Cerebellar cortex (tissue), 1 donor: ENCODE measurements at regions not wholly inside any gene's neighbourhood (a gene's known extent, or its start where the extent isn't known, plus 50 kb on each side); places are given as distances from the start of the nearest gene placed in this dataset.
"Not testable (repeated sequence)": the region's sequence is repeated elsewhere in the genome, so short reads cannot be mapped to it uniquely, and the experiment has no call there.

Source experiments
- DNase-seq: peaks from one replicate; pipeline ENCODE4 v3.0.0-alpha.2; 2015; ENCODE audit warnings: low spot score

DNA sequence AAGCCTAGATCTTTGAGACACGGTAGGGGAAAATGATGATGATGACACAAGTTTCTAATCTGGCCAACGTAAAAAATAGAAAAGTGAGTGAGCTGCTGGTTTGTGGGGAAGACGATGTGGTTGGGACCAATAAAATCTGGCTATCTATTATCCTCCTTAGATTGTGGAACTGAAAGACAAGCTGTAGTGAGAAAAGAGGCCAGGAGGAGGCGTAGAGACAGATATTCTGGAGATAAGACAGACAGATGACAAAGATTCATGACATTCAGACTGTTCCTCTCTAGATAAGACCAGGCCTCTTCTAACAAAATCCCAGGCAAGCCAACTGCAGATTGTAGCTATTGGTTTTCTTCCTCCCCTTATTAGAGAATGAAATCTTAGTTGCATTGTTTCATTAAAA, 376.3 kb upstream of the UBE2E3 start:
- no peak for DNase-seq

DNA sequence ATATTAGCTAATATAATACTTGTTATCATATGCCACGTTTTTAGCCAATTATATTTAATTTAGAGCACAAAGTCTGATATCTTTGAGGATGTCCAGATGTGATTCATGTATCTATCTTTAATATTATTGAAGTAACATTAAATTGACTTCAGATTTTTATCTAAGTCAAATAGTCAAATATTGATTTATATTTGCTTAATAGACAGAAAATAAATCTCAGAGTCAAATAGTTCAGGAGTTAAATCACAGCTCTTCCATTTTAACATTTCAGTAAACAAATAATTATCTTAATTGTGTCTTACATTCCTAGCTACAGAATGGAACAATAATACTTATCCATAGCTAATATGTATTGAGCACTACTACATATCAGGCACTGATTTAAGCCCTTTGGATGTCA, 379.4 kb upstream of the UBE2E3 start:
- no peak for DNase-seq

DNA sequence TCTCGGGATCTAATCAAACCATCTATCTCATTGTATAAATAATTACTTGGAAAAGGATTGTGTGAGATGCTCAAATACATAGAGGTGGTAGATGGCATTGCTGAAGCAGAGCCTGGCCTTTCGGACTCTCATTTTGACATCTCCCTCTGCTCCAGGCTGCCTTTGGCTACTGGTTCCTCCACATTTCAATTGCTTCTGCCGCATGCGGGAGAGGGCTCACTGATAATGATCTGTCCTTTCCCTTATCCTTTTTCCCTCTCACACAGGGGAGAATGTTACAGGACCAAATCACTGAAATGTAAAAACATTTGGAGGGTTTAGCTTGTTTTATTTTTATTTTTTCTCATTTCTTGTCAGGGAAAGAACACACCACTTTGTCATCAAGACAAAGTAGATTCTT, 380.6 kb upstream of the UBE2E3 start:
- no peak for DNase-seq

DNA sequence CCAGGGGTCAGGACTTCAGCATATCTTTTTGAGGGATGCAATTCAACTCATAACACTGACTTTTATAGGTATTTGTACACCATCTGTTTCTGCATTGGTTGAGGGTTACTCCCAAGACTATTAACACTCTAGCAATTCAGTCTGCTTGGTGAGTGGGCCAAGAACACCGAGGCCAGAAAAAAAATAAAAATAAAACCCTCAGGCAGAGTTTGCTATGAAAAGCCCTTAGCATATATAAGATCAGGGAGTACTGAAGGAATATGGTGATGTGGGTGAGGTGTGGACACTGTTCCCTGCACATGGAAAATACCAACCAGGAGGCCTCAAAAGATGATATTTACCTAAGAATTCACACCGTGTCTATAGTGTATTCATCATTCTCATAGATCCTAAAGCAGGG, 383.2 kb upstream of the UBE2E3 start:
- DNase-seq, result no peak

DNA sequence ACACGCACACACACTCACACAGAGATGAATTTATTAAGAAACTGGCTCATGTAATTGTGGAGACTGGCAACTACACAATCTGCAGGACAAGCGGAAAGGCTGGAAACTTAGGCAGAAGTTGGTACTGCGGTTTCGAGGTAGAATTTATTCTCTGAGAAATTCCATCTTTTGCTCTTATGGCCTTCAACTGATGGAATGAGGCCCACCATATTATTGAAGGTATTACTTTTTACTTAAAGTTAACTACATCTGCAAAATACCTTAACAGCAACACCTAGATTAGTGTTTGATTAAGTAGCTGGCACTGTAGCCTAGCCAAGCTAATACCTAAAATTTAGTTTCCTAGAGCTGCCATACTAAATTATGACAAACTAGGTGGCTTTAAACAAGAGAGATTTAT, 384.0 kb upstream of the UBE2E3 start:
- DNase-seq, result no peak

DNA sequence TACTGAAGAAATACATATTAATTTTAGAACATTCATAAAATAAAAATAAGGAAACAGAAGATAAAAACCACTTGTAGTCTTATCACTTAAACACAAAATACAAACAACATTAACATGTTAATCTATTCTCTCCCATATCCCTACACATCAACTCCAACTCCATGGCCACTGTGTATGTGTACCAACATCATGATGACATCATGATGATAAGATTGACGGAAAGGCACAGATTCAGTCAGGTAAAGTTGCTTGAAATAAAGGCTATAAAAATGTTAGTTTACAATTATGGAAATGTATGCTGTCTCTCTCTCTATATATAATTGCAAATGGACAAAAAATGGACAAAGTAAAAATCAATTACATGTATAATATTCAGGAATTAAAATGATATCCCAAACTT, 388.5 kb upstream of the UBE2E3 start:
- DNase-seq, result no peak

DNA sequence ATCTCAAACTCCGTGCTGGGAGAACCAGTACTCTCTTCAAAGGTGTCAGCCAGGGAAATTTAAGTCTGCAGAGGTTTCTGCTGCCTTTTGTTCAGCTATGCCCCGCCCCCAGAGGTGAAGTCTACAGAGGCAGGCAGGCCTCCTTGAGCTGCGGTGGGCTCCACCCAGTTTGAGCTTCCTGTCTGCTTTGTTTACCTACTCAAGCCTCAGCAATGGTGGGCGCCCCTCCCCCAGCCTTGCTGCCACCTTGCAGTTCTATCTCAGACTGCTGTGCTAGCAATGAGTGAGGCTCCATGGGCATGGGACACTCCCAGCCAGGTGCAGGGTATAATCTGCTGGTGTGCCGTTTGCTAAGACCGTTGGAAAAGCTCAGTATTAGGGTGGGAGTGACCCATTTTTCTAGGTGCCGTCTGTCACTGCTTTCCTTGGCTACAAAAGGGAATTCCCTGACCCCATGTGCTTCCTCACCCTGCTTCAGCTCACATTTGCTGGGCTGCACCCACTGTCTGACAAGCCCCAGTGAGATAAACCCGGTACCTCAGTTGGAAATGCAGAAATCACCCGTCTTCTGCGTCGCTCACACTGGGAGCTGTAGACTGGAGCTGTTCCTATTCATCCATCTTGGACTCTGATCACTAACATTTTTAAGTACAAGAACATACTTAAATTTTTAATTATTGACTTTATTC, 389.2 kb upstream of the UBE2E3 start:
- DNase-seq, result not testable (repeated sequence)

DNA sequence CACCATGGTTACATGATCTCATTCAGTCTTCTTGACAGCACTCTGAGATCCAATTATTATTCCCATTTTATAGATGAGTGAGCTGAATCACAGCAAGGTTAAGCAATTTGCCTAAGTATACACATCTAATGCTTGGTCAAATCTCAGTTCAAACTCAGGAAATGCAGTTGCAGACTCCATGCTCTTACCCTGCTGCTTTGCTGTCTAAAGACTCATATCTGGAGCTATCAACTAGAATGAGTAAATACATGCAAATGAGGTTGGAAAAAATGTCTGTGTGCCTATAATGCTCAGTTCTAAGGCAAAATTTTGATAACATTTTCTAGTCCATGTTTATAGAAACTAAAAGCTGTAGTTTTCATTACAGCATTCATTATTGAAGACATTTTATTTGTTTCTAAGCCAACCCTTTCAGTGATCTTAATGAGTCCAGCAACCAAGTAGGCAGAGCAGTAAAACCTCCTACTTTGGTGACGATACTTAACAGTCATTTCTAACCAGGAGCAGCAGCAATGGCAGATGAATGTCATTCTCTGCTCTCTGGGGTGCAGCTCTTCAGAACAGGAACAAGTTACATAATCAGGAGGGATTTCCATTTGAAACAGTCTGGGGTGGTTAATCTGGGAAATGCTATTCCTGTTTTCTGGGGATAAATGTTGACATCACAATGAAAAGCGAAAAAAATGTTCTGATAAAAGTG, 396.8 kb upstream of the UBE2E3 start:
- peak; percentile 15 for DNase-seq

DNA sequence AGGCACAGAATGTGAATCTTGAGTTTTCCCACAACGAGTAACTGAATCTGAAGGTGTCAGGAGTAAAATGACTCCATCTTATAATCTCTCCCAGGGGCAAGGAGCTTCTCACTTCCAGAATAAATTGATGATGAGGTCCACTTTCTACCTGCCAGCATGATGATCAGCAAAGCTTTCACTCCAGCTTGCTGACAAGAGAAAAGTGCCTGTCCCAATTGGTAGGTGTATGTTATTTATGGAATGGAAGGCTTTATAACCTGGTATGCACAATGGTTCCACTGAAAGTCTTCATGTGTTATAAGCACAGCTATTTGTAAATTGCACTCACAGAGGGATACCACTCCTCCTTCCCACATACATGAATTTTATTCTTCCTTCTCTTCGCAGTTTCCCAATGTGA, 401.0 kb upstream of the UBE2E3 start:
- no peak for DNase-seq

DNA sequence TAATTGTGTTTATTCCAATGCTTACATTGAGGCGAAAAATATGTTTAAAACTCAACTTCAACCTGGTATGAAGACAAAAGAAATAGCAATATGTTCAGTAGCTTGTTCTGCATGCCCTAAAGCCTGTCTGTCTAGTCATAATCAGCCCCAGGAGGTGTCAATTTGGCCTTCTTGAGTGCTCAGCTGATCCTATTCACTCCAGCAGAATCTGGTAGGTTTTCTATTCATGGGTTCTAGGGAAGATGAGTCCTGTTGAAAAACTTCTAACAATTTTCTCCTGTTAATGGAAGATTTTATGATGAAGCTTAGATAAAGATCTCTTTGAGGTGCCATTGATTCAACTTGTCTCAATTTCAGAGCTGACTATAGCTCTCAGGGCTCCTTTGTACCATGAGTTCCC, 402.0 kb upstream of the UBE2E3 start:
- no peak for DNase-seq

DNA sequence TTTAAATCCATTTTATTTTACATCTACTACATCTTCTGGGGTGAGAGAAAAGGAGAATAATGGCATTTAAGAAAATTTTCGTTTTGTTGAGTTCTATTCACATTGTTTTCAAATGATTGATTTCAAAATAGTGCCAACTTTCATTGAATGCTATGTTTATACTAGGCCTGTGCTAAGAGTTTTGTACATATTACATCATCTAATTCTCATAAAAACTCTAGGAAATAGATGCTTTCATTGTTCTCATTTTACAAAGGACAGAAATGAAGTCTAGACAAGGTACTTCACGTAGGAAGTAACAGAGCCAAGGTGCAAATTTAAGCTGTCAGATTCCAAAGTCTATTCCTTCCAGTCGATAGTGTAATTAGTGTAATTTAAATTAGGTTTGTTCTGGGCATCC, 402.8 kb upstream of the UBE2E3 start:
- no peak for DNase-seq

DNA sequence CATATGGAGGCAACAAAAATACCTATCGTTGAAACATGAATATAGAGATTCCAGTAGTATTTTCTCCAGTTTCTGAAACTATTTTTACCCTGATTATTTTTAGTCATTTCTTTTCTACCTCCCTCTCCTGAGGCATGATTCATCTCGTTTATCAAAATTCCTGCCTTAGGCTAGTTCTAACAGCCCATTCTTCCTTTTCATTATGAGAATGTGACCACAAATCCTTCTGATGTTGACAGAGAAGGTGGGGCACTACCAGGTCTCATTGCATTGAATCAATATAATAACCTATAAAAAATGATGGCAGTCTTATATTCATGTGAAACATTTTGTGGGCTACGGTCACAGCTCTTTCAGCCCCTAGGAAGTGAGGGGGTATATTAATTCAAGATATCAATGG, 406.5 kb upstream of the UBE2E3 start:
- no peak for DNase-seq

DNA sequence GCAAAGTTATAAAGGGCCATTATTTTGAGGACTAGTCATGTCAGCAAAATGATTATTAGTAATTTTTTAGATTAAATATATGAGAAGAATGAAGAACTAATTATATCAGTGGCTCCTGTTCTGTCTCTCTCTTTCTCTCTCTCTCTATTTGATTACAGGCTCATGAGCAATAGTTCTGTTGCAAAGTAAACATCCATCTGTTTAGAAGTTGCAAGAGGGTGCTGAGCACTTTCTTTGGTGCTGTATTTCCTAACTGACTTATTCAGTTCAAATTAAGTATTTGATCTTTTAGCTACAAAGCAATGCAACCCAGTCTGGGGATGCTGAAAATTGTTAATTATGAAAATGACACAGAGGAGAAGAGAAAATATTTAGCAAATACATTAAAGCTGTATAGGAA, 408.1 kb upstream of the UBE2E3 start:
- DNase-seq, result no peak

DNA sequence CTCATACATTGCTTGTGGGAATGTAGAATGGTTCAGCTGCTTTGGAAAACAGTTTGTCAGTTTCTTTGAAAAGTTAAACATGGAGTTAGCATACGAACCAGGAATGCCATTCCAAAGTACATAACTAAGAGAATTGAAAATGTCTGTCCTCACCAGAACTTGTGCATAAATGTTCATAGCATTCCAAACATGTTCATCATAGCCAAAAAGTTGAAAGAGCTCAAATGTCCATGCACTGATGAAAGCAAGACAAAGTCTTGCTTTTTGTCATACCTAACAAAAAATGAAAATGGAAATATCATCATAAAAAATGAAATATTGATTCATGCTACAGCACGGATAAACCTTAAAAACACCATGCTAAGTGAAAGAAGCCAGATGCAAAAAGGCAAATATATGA, 408.8 kb upstream of the UBE2E3 start:
- DNase-seq, result no peak

DNA sequence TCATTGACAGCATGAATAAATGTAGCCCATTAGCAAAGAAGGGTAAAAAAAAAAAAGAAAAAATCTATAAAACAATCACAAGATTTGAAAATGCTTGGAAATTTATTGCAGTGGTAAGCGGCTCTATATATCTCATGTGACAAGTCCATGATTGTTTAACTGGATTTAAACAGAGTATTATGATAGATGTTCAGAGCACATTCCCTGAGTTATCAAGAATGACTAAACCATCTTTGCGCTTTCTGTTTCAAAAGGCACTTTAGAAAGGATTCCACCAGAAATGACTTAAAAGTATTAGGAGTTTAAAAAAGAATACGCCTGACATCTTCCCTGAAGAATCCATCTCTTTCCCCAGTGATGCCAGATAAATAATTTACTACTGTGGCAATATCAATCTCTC, 409.5 kb upstream of the UBE2E3 start:
- DNase-seq, result no peak

DNA sequence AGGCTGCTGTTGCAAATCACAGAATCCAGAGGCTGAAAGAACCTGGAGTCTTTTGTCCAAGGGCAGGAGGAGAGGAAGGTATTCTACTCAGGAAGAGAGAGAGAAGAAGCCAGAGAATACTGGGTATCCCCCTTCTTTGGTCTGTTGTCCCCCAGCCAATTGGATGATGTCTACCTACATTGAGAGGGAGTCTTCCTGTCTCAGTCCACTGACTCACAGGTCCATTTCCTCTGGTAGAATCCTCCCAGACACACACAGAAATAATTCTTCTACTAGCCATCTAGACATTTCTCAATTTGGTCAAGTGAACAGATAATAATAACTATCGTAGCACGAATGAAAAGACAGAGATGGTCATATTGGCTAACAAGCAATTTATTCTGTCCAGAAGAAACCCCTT, 416.4 kb upstream of the UBE2E3 start:
- no peak for DNase-seq

DNA sequence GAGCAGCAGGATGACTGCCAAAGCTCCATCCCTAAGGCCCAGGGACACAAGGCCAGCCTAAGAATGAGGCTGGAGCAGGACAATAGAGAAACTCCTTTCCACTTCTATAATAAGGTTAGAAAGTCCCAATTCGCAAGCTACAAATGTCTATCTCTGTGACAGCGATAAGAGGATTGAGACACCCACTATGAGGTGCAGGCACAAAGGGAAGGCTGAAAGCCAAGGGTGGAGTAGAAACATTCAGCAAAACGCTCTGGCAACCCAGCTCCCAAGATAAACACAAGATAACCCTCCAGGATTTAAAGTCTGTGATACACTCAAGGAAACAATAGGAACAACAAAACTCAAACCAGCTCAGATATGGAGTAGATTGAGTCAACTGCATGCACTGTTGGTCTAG, 418.0 kb upstream of the UBE2E3 start:
- DNase-seq, result no peak

DNA sequence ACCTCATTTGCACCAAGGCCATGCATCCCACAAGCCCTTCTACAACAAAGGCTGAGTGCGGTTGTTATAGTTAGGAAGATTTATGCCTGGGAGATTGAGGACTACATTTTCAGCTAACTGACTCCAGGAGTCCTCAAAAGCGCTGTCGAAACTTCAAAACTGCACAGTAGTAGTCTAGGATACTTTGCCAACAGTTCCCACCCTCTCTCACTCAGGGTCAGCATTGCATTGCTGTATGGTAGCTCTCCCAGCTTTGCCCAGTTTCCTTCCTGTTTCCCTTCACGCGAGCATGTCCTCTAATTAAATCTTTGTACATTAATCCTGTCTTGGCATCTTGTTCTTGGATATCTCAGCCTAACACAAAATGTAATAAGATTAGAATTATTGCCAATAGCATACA, 420.6 kb upstream of the UBE2E3 start:
- DNase-seq, result no peak

DNA sequence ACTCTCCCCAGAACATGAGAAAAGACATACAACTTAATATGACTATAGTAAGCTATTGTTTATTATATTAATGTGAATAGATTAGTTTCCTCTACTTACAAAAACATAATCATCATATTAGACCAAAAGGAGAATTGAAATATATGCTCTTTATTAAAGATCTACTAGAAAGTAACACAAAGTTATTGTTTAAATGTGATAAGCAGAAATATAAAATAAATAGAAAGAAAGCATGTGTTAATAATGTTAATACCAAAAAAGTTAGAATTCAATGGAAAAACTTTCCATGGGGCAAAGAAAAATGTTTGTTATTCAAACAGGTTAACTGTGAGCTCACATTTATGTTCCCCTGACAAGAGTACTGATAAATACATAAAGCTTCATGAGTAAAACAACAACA, 421.4 kb upstream of the UBE2E3 start:
- no peak for DNase-seq

DNA sequence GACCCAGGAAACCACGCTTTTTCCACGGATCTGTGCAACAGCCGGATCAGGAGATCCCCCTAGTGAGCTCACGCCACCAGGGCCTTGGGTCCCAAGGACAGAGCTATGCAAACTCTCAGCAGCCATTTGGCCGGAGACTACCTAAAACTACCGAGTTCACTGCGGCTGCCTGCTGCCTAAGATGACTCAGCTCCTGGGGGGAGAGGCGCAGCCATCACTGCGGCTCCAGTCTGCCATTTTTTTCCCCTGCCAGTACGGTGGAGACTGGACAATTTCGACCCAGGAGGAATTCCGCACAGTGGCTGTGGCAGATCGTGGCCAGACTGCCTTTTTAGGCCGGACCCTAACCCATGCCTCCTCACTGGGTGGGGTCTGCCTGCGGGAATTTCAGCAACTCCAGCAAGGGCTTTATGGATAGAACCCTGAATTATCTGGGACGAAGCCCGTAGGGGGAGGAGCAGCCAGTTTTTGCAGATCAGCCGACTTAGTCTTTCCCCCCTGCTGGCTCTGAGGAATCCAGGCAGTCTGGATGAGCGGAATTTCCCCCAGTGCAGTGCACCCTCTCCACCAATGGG, 424.9 kb upstream of the UBE2E3 start:
- DNase-seq, result no peak

DNA sequence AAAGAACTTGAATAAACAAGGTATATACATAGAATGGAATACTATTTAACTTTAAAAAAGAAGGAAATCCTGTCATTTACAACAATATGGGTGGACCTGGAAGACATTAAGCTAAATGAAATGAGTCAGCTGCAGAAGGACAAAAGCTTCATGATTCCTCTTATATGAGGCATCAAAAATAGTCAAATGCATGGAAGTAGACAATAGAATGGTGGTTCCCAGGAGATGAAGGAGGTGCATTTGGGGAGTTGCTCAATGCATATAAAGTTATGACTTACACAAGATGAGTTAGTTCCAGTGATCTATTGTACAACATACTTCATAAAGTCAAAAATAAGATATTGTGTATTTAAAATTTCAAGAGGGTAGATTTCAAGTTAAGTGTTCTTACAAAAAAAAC, 426.1 kb upstream of the UBE2E3 start:
- no peak for DNase-seq

DNA sequence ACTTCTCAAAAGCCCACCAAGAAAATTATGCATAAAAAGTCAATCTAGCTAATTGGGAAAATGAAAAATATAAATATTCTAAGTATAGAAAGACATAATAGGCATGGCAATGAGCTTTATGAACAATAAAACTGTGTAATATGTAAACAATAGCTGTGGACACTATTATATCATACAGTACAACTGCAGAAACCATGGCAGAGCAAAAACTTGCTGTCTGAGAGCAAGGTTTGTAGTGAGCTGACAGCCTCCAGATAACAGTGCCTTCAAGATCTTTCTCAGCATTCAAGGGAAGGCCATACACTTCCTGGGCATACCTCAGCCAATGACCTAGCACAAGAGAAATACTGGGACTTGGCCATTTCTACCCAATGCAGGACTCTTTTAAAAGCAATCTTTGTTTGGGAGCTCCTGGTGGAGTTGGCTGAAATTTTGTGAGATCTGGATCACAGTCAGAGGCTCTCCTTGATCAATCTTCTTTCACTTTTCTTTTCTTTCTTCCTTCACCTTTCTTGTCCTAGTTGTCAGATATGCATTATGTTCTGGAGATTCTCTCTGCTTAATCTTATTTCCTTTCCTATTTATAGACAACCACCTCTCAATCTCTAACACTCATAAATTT, 427.2 kb upstream of the UBE2E3 start:
- DNase-seq, result no peak

DNA sequence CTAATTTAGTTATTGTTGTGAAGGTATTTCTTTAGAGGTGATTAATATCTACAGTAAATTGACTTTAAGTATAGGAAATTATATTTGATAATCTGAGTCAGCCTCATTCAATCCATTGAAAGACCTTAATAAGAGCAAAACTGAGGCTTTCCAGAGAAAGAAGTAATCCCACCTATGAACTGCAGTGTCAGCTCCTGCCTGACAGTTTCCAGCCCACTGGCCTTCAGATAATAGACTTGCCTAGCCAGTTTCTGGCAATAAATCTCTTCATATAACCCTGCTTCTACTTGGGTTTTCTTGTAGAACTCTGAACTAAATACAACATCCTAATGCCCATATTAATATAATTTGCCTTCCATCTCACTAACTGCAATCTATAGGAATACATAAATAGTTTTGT, 437.9 kb upstream of the UBE2E3 start:
- no peak for DNase-seq
